H1 (cell line): ENCODE measurements at regions not wholly inside any gene's neighbourhood (a gene's known extent, or its start where the extent isn't known, plus 50 kb on each side); places are given as distances from the start of the nearest gene placed in this dataset.

ENCODE experiments used
- CBX8 ChIP-seq: fragments of 300-800, 300-1000 bp; sonication (generic); IDR thresholded peaks from 2 replicates; pipeline ENCODE4 v1.7.1; 2016; ENCODE audit warnings: low read depth, low read length, borderline replicate concordance
- HDAC6 ChIP-seq: IDR thresholded peaks from one replicate; pipeline ENCODE4 v1.7.1; 2012; ENCODE audit warnings: low read depth, mild to moderate bottlenecking, inconsistent platforms, low read length, moderate library complexity
- JUN ChIP-seq: IDR thresholded peaks from 2 replicates; pipeline ENCODE4 v1.6.1; 2011; ENCODE audit warnings: low read depth, mild to moderate bottlenecking, improper control_type of control experiment, low read length
- NANOG ChIP-seq: IDR thresholded peaks from 2 replicates; pipeline ENCODE4 v1.6.1; 2011; ENCODE audit warnings: low read length, low read depth, mild to moderate bottlenecking, inconsistent platforms; ENCODE audit not compliant: insufficient read depth, poor library complexity, severe bottlenecking
- POU5F1 ChIP-seq: IDR thresholded peaks from 2 replicates; pipeline ENCODE4 v1.6.1; 2011; ENCODE audit warnings: low read depth, mild to moderate bottlenecking, low read length, moderate library complexity
- SAP30 ChIP-seq: fragments of 300-600 bp; sonication (generic); IDR thresholded peaks from 2 replicates; pipeline ENCODE4 v1.7.1; 2012; ENCODE audit warnings: low read length, moderate library complexity, mild to moderate bottlenecking, inconsistent platforms; ENCODE audit not compliant: insufficient read depth, insufficient replicate concordance
- SUZ12 ChIP-seq: fragments of 200-600 bp; sonication (generic); IDR thresholded peaks from 2 replicates; pipeline ENCODE4 v1.6.1; 2012; ENCODE audit warnings: mild to moderate bottlenecking, inconsistent platforms, low read length, moderate library complexity, mixed read lengths
- TAF7 ChIP-seq: optimal IDR thresholded peaks from 2 replicates; pipeline ENCODE3; 2011; ENCODE audit warnings: low read depth, mild to moderate bottlenecking, inconsistent platforms, low read length, moderate library complexity, borderline replicate concordance
- TEAD4 ChIP-seq: IDR thresholded peaks from 2 replicates; pipeline ENCODE4 v1.6.1; 2012; ENCODE audit warnings: low read depth, low read length, inconsistent platforms, mixed read lengths
- TF ChIP-seq, protein P1 (sequence below): IDR thresholded peaks from 2 replicates; pipeline ENCODE4 v1.6.1; 2012; ENCODE audit warnings: low read length, inconsistent platforms

GRCh38 chr16:85562093-85562786, 50.9 kb upstream of the GSE1 start (continued):
- no peak for TF ChIP-seq POU5F1
- TF ChIP-seq CBX8 = no peak
- TF ChIP-seq SUZ12 = no peak
- TF ChIP-seq, protein P1, sequence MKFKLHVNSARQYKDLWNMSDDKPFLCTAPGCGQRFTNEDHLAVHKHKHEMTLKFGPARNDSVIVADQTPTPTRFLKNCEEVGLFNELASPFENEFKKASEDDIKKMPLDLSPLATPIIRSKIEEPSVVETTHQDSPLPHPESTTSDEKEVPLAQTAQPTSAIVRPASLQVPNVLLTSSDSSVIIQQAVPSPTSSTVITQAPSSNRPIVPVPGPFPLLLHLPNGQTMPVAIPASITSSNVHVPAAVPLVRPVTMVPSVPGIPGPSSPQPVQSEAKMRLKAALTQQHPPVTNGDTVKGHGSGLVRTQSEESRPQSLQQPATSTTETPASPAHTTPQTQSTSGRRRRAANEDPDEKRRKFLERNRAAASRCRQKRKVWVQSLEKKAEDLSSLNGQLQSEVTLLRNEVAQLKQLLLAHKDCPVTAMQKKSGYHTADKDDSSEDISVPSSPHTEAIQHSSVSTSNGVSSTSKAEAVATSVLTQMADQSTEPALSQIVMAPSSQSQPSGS = no peak
- no peak for TF ChIP-seq HDAC6
- no peak for TF ChIP-seq TAF7
- TF ChIP-seq SAP30 = no peak
- no peak for TF ChIP-seq JUN
- TF ChIP-seq NANOG = no peak
- TF ChIP-seq TEAD4 = no peak
